ENCODE measurements at regions not wholly inside any gene's neighbourhood (a gene's known extent, or its start where the extent isn't known, plus 50 kb on each side); places are given as distances from the start of the nearest gene placed in this dataset.

GRCh38 chr2:172376505-172377125 lies 50.8 kb upstream of the ITGA6 start:
- Histone ChIP-seq H3K4me1 (ENCODE audit: control insufficient read depth in 1 of 2, insufficient read depth in 2 of 2, low read length in 2 of 2) (no peaks in the 10 kb centered on the region), H3K9ac (ENCODE audit: low read length) (no peak overlapping the region), H3K27ac (ENCODE audit: low read depth, low read length) (no peak overlapping the region), H3K4me3 (replicated peaks in 1 of 2; ENCODE audit: low read depth in 1 of 2, low read length in 2 of 2) (no peak overlapping the region), H3K79me2 (ENCODE audit: insufficient read depth, low read length) (no peaks in the 10 kb centered on the region), H3K4me2 (ENCODE audit: low read length) (no peak overlapping the region), H2AFZ (ENCODE audit: low read depth, low read length, poor library complexity, severe bottlenecking) (no peak overlapping the region), H3K27me3 (ENCODE audit: insufficient read depth, low read length) (no peaks in the 10 kb centered on the region), H3K9me2 (ENCODE audit: insufficient read depth) (no peaks in the 10 kb centered on the region), H4K20me1 (ENCODE audit: insufficient read depth) (no peaks in the 10 kb centered on the region), H3K9me3 (ENCODE audit: control insufficient read depth in 1 of 2, insufficient read depth in 1 of 2, low read depth in 1 of 2, low read length in 2 of 2) (peaks cover 0 to 7% of the 10 kb centered on the region in 2 experiments; a peak in 1 of 4 replicates), H3K36me3 (ENCODE audit: control insufficient read depth in 1 of 2, insufficient read depth in 2 of 2, low read length in 2 of 2) (no peaks in the 10 kb centered on the region)
- intact Hi-C loops (cut with micrococcal nuclease): no loop called here
- ChIA-PET CTCF (no interaction called here), RAD21 (ENCODE audit: low non-redundant PET in 1 of 2, low total read pairs in 2 of 2, uncharacterized antibody in 2 of 2, unreplicated experiment in 2 of 2) (no interaction called here), POLR2A (no interaction called here)
- BruUV-seq (replicated peaks): no TSS peak
- DNase-seq (ENCODE audit: low read depth, low spot score): no peak
- TF ChIP-seq JUND (IDR thresholded peaks at IDR 0.05): no peak
- TF ChIP-seq POLR2AphosphoS5 (IDR thresholded peaks at IDR 0.05; ENCODE audit: low read depth, low read length): no peak
- no peak for TF ChIP-seq ELF1 (IDR thresholded peaks at IDR 0.05; ENCODE audit: borderline replicate concordance, low read depth)
- TF ChIP-seq POLR2A (IDR thresholded peaks at IDR 0.05; ENCODE audit: borderline replicate concordance, extremely low read depth, insufficient read depth, insufficient read length): no peak
- no peak for TF ChIP-seq SP1 (IDR thresholded peaks at IDR 0.05; ENCODE audit: low read depth)
- TF ChIP-seq YY1 (IDR thresholded peaks at IDR 0.05; ENCODE audit: extremely low read depth, insufficient replicate concordance, low read depth, low read length): no peak
- no peak for TF ChIP-seq FOSL1 (IDR thresholded peaks at IDR 0.05; ENCODE audit: low read depth)
- no peak for TF ChIP-seq ZFX (IDR thresholded peaks at IDR 0.05)
- TF ChIP-seq EGR1 (IDR thresholded peaks at IDR 0.05; ENCODE audit: low read depth): no peak
- TF ChIP-seq EZH2phosphoT487 (IDR thresholded peaks at IDR 0.05; ENCODE audit: borderline replicate concordance): no peak
- TF ChIP-seq REST (IDR thresholded peaks at IDR 0.05; ENCODE audit: low read depth): no peak
- no peak for TF ChIP-seq CTCF (IDR thresholded peaks at IDR 0.05 in 2 of 3, conservative IDR thresholded peaks at IDR 0.05 in 1 of 3; ENCODE audit: borderline replicate concordance in 1 of 3, insufficient read depth in 1 of 3, low read depth in 2 of 3, low read length in 2 of 3)
- no peak for TF ChIP-seq SIN3A (IDR thresholded peaks at IDR 0.05; ENCODE audit: low read depth)
- TF ChIP-seq ZNF274 (IDR thresholded peaks at IDR 0.05; ENCODE audit: low read depth, low read length): no peak
- no peak for TF ChIP-seq CBX3 (IDR thresholded peaks at IDR 0.05; ENCODE audit: low read depth)
- TF ChIP-seq MAX (IDR thresholded peaks at IDR 0.05): no peak
- TF ChIP-seq SRF (IDR thresholded peaks at IDR 0.05; ENCODE audit: low read depth): no peak
- no peak for TF ChIP-seq ZBTB33 (IDR thresholded peaks at IDR 0.05; ENCODE audit: extremely low read depth, insufficient replicate concordance, low read length)
- no peak for TF ChIP-seq CEBPB (IDR thresholded peaks at IDR 0.05; ENCODE audit: low read depth)
- ATAC-seq: no peak

Data from HCT116 (cell line).